ENCODE measurements at regions not wholly inside any gene's neighbourhood (a gene's known extent, or its start where the extent isn't known, plus 50 kb on each side); places are given as distances from the start of the nearest gene placed in this dataset.

- no peak overlapping the region for H3K4ac ChIP-seq (ENCODE audit: low read depth in 1 of 2, low read length in 2 of 2)
- peaks cover 0 to 25% of the 10 kb centered on the region in 2 experiments for H3K27me3 ChIP-seq (ENCODE audit: control insufficient read depth in 1 of 2, insufficient read depth in 1 of 2, low read length in 2 of 2)
- H3K79me1 ChIP-seq (replicated peaks; ENCODE audit: low read length, poor library complexity, severe bottlenecking), result no peaks in the 10 kb centered on the region
- no peak overlapping the region for H4K8ac ChIP-seq (ENCODE audit: low read length)
- no peak overlapping the region for H3K4me2 ChIP-seq (ENCODE audit: low read length, poor library complexity, severe bottlenecking)
- no peak overlapping the region for H3K18ac ChIP-seq (ENCODE audit: low read depth in 1 of 2, low read length in 2 of 2)
- no peak overlapping the region for H2BK15ac ChIP-seq (ENCODE audit: low read depth, poor library complexity, severe bottlenecking)
- WGBS, result 80% methylated on average over 2 of the region's 10 CpGs
- H2BK120ac ChIP-seq (ENCODE audit: low read depth, low read length), result no peak overlapping the region
- H2BK12ac ChIP-seq (ENCODE audit: low read length in 2 of 2), result no peak overlapping the region
- H4K91ac ChIP-seq (ENCODE audit: low read length), result no peak overlapping the region
- H2AFZ ChIP-seq (ENCODE audit: low read depth, low read length), result no peak overlapping the region
- no peak overlapping the region for H2AK5ac ChIP-seq (ENCODE audit: low read length, severe bottlenecking)
- no peaks in the 10 kb centered on the region for H3K4me1 ChIP-seq (ENCODE audit: control insufficient read depth, insufficient read depth, low read depth, low read length)
- no peak overlapping the region for H2BK5ac ChIP-seq (ENCODE audit: low read depth, low read length, poor library complexity, severe bottlenecking)
- no peak overlapping the region for H3K27ac ChIP-seq (ENCODE audit: low read length, poor library complexity, severe bottlenecking)
- no peak overlapping the region for H3K23ac ChIP-seq (ENCODE audit: low read length in 2 of 2)
- H3K4me3 ChIP-seq (ENCODE audit: insufficient read depth in 1 of 2, low read depth in 1 of 2, low read length in 2 of 2), result peak overlapping the region in 1 of 2 experiments; percentile 48
- H3K14ac ChIP-seq (ENCODE audit: low read length in 2 of 2), result no peak overlapping the region
- DNase-seq, result peak; percentile 56
- no peaks in the 10 kb centered on the region for H3K9me3 ChIP-seq (ENCODE audit: control insufficient read depth, low read length)
- H3K9ac ChIP-seq (ENCODE audit: low read length), result peak overlapping the region; percentile 50
- no peaks in the 10 kb centered on the region for H3K36me3 ChIP-seq (ENCODE audit: control insufficient read depth in 1 of 2, insufficient read depth in 2 of 2, low read depth in 1 of 2, low read length in 2 of 2)
Measured at GRCh38 chr14:37903343-37904191, 304.1 kb upstream of the SSTR1 start.

- no peak overlapping the region for H2AK5ac ChIP-seq (ENCODE audit: low read length, severe bottlenecking)
- no peak overlapping the region for H2BK12ac ChIP-seq (ENCODE audit: low read length in 2 of 2)
- no peaks in the 10 kb centered on the region for H3K27me3 ChIP-seq (ENCODE audit: control insufficient read depth in 1 of 2, insufficient read depth in 1 of 2, low read length in 2 of 2)
- no peak overlapping the region for H3K4ac ChIP-seq (ENCODE audit: low read depth in 1 of 2, low read length in 2 of 2)
- no peaks in the 10 kb centered on the region for H3K4me1 ChIP-seq (ENCODE audit: control insufficient read depth, insufficient read depth, low read depth, low read length)
- no peaks in the 10 kb centered on the region for H3K9me3 ChIP-seq (ENCODE audit: control insufficient read depth, low read length)
- no peak overlapping the region for H2BK15ac ChIP-seq (ENCODE audit: low read depth, poor library complexity, severe bottlenecking)
- no peak overlapping the region for H3K4me3 ChIP-seq (ENCODE audit: insufficient read depth in 1 of 2, low read depth in 1 of 2, low read length in 2 of 2)
- no peak overlapping the region for H2BK5ac ChIP-seq (ENCODE audit: low read depth, low read length, poor library complexity, severe bottlenecking)
- no peak overlapping the region for H4K8ac ChIP-seq (ENCODE audit: low read length)
- no peak overlapping the region for H3K18ac ChIP-seq (ENCODE audit: low read depth in 1 of 2, low read length in 2 of 2)
- H2AFZ ChIP-seq (ENCODE audit: low read depth, low read length), result no peak overlapping the region
- no peak overlapping the region for H2BK120ac ChIP-seq (ENCODE audit: low read depth, low read length)
- no peak overlapping the region for H3K9ac ChIP-seq (ENCODE audit: low read length)
- no peak overlapping the region for H3K27ac ChIP-seq (ENCODE audit: low read length, poor library complexity, severe bottlenecking)
- no peaks in the 10 kb centered on the region for H3K79me1 ChIP-seq (replicated peaks; ENCODE audit: low read length, poor library complexity, severe bottlenecking)
- H3K36me3 ChIP-seq (ENCODE audit: control insufficient read depth in 1 of 2, insufficient read depth in 2 of 2, low read depth in 1 of 2, low read length in 2 of 2), result no peaks in the 10 kb centered on the region
- WGBS, result 100% methylated on average over 1 of the region's 2 CpGs
- no peak overlapping the region for H3K4me2 ChIP-seq (ENCODE audit: low read length, poor library complexity, severe bottlenecking)
- no peak overlapping the region for H3K14ac ChIP-seq (ENCODE audit: low read length in 2 of 2)
- H4K91ac ChIP-seq (ENCODE audit: low read length), result no peak overlapping the region
- no peak overlapping the region for H3K23ac ChIP-seq (ENCODE audit: low read length in 2 of 2)
- DNase-seq, result no peak
Measured at GRCh38 chr14:37924622-37925021, 283.1 kb upstream of the SSTR1 start.

- no peak overlapping the region for H3K18ac ChIP-seq (ENCODE audit: low read depth in 1 of 2, low read length in 2 of 2)
- no peaks in the 10 kb centered on the region for H3K4me1 ChIP-seq (ENCODE audit: control insufficient read depth, insufficient read depth, low read depth, low read length)
- H2AK5ac ChIP-seq (ENCODE audit: low read length, severe bottlenecking), result no peak overlapping the region
- H3K4me3 ChIP-seq (ENCODE audit: insufficient read depth in 1 of 2, low read depth in 1 of 2, low read length in 2 of 2), result peak overlapping the region in 1 of 2 experiments; percentile 36
- H2BK15ac ChIP-seq (ENCODE audit: low read depth, poor library complexity, severe bottlenecking), result no peak overlapping the region
- no peaks in the 10 kb centered on the region for H3K36me3 ChIP-seq (ENCODE audit: control insufficient read depth in 1 of 2, insufficient read depth in 2 of 2, low read depth in 1 of 2, low read length in 2 of 2)
- no peak overlapping the region for H4K91ac ChIP-seq (ENCODE audit: low read length)
- no peak overlapping the region for H2BK12ac ChIP-seq (ENCODE audit: low read length in 2 of 2)
- no peaks in the 10 kb centered on the region for H3K9me3 ChIP-seq (ENCODE audit: control insufficient read depth, low read length)
- H3K27me3 ChIP-seq (ENCODE audit: control insufficient read depth in 1 of 2, insufficient read depth in 1 of 2, low read length in 2 of 2), result no peaks in the 10 kb centered on the region
- DNase-seq, result no peak
- no peak overlapping the region for H3K4ac ChIP-seq (ENCODE audit: low read depth in 1 of 2, low read length in 2 of 2)
- 87% methylated on average over 4 of the region's 6 CpGs for WGBS
- peak overlapping the region; percentile 7 for H3K9ac ChIP-seq (ENCODE audit: low read length)
- H3K4me2 ChIP-seq (ENCODE audit: low read length, poor library complexity, severe bottlenecking), result no peak overlapping the region
- H3K14ac ChIP-seq (ENCODE audit: low read length in 2 of 2), result no peak overlapping the region
- no peak overlapping the region for H3K27ac ChIP-seq (ENCODE audit: low read length, poor library complexity, severe bottlenecking)
- no peak overlapping the region for H3K23ac ChIP-seq (ENCODE audit: low read length in 2 of 2)
- no peaks in the 10 kb centered on the region for H3K79me1 ChIP-seq (replicated peaks; ENCODE audit: low read length, poor library complexity, severe bottlenecking)
- H2BK120ac ChIP-seq (ENCODE audit: low read depth, low read length), result no peak overlapping the region
- H2AFZ ChIP-seq (ENCODE audit: low read depth, low read length), result no peak overlapping the region
- H2BK5ac ChIP-seq (ENCODE audit: low read depth, low read length, poor library complexity, severe bottlenecking), result no peak overlapping the region
- H4K8ac ChIP-seq (ENCODE audit: low read length), result no peak overlapping the region
Measured at GRCh38 chr14:37932008-37932407, 275.7 kb upstream of the SSTR1 start.

- Histone ChIP-seq H3K18ac (ENCODE audit: low read depth in 1 of 2, low read length in 2 of 2) (no peak overlapping the region), H2BK15ac (ENCODE audit: low read depth, poor library complexity, severe bottlenecking) (no peak overlapping the region), H4K8ac (ENCODE audit: low read length) (no peak overlapping the region), H3K4me3 (ENCODE audit: insufficient read depth in 1 of 2, low read depth in 1 of 2, low read length in 2 of 2) (peak overlapping the region in 1 of 2 experiments; percentile 36), H3K36me3 (ENCODE audit: control insufficient read depth in 1 of 2, insufficient read depth in 2 of 2, low read depth in 1 of 2, low read length in 2 of 2) (no peaks in the 10 kb centered on the region), H2BK120ac (ENCODE audit: low read depth, low read length) (no peak overlapping the region), H3K23ac (ENCODE audit: low read length in 2 of 2) (no peak overlapping the region), H3K4me2 (ENCODE audit: low read length, poor library complexity, severe bottlenecking) (no peak overlapping the region), H3K27ac (ENCODE audit: low read length, poor library complexity, severe bottlenecking) (no peak overlapping the region), H3K14ac (ENCODE audit: low read length in 2 of 2) (no peak overlapping the region), H3K9me3 (ENCODE audit: control insufficient read depth, low read length) (no peaks in the 10 kb centered on the region), H3K4ac (ENCODE audit: low read depth in 1 of 2, low read length in 2 of 2) (no peak overlapping the region), H3K9ac (ENCODE audit: low read length) (peak overlapping the region; percentile 7), H3K4me1 (ENCODE audit: control insufficient read depth, insufficient read depth, low read depth, low read length) (no peaks in the 10 kb centered on the region), H2BK5ac (ENCODE audit: low read depth, low read length, poor library complexity, severe bottlenecking) (no peak overlapping the region), H3K27me3 (ENCODE audit: control insufficient read depth in 1 of 2, insufficient read depth in 1 of 2, low read length in 2 of 2) (no peaks in the 10 kb centered on the region), H2BK12ac (ENCODE audit: low read length in 2 of 2) (no peak overlapping the region), H4K91ac (ENCODE audit: low read length) (no peak overlapping the region), H3K79me1 (replicated peaks; ENCODE audit: low read length, poor library complexity, severe bottlenecking) (no peaks in the 10 kb centered on the region), H2AFZ (ENCODE audit: low read depth, low read length) (no peak overlapping the region), H2AK5ac (ENCODE audit: low read length, severe bottlenecking) (no peak overlapping the region)
- DNase-seq, result no peak
- 82% methylated on average over 3 of the region's 5 CpGs for WGBS
Measured at GRCh38 chr14:37932481-37932880, 275.2 kb upstream of the SSTR1 start.

Measured in mesenchymal stem cell (in vitro differentiated cells and primary cell).